ENCODE measurements at regions not wholly inside any gene's neighbourhood (a gene's known extent, or its start where the extent isn't known, plus 50 kb on each side); places are given as distances from the start of the nearest gene placed in this dataset.

- WGBS, 2 donors: 42 to 53% methylated on average over 1 of the region's 1 CpG
Observed at GRCh38 chr9:1748407-1748806, 266.7 kb upstream of the SMARCA2 start.

GRCh38 chr9:1757186-1757585 is 258.0 kb upstream of the SMARCA2 start:
- Histone ChIP-seq H3K27me3 (no peaks in the 10 kb centered on the region), H3K4me1 (no peaks in the 10 kb centered on the region), H3K27ac (no peak overlapping the region), H3K36me3 (no peaks in the 10 kb centered on the region), H3K4me3 (no peak overlapping the region), H3K9me3 (no peaks in the 10 kb centered on the region)
- TF ChIP-seq EP300 (IDR thresholded peaks at IDR 0.05) (no peak), POLR2AphosphoS5 (IDR thresholded peaks at IDR 0.05) (no peak), CTCF (IDR thresholded peaks at IDR 0.05) (no peak), POLR2A (IDR thresholded peaks at IDR 0.05) (no peak)
- DNase-seq: no peak
- 73 to 86% methylated on average over 5 of the region's 5 CpGs for WGBS, 2 donors
- no peak for ATAC-seq (ENCODE audit: low FRiP score in 2 of 2)

More at GRCh38 chr9:1748407-1748806, 266.7 kb upstream of the SMARCA2 start:
- ATAC-seq (ENCODE audit: low FRiP score in 2 of 2): no peak
- Histone ChIP-seq H3K27me3 (no peaks in the 10 kb centered on the region), H3K4me3 (no peak overlapping the region), H3K9me3 (no peaks in the 10 kb centered on the region), H3K27ac (no peak overlapping the region), H3K4me1 (no peaks in the 10 kb centered on the region), H3K36me3 (no peaks in the 10 kb centered on the region)
- TF ChIP-seq EP300 (IDR thresholded peaks at IDR 0.05): no peak
- TF ChIP-seq CTCF (IDR thresholded peaks at IDR 0.05): no peak
- TF ChIP-seq POLR2AphosphoS5 (IDR thresholded peaks at IDR 0.05): no peak
- no peak for TF ChIP-seq POLR2A (IDR thresholded peaks at IDR 0.05)
- DNase-seq: no peak

GRCh38 chr9:1759009-1759408 is 256.1 kb upstream of the SMARCA2 start:
- no peak overlapping the region for H3K27ac ChIP-seq
- DNase-seq (no peak), ATAC-seq (ENCODE audit: low FRiP score in 2 of 2) (no peak)
- H3K4me1 ChIP-seq: no peaks in the 10 kb centered on the region
- H3K36me3 ChIP-seq: no peaks in the 10 kb centered on the region
- no peak for TF ChIP-seq POLR2A (IDR thresholded peaks at IDR 0.05)
- H3K4me3 ChIP-seq: no peak overlapping the region
- H3K9me3 ChIP-seq: no peaks in the 10 kb centered on the region
- no peaks in the 10 kb centered on the region for H3K27me3 ChIP-seq
- WGBS, 2 donors: 73 to 75% methylated on average over 2 of the region's 2 CpGs

GRCh38 chr9:1759771-1760300 is 255.3 kb upstream of the SMARCA2 start:
- Histone ChIP-seq H3K27ac (no peak overlapping the region), H3K4me3 (no peak overlapping the region), H3K9me3 (no peaks in the 10 kb centered on the region), H3K36me3 (no peaks in the 10 kb centered on the region), H3K4me1 (no peaks in the 10 kb centered on the region), H3K27me3 (no peaks in the 10 kb centered on the region)
- no peak for ATAC-seq (ENCODE audit: low FRiP score in 2 of 2)
- DNase-seq: no peak
- 71 to 74% methylated on average over 5 of the region's 5 CpGs for WGBS, 2 donors
- TF ChIP-seq CTCF (IDR thresholded peaks at IDR 0.05) (no peak), POLR2A (IDR thresholded peaks at IDR 0.05) (no peak), EP300 (IDR thresholded peaks at IDR 0.05) (no peak), POLR2AphosphoS5 (IDR thresholded peaks at IDR 0.05) (no peak)

- WGBS, 2 donors: 68 to 79% methylated on average over 4 of the region's 4 CpGs
- Histone ChIP-seq H3K36me3 (no peaks in the 10 kb centered on the region), H3K27me3 (no peaks in the 10 kb centered on the region), H3K27ac (no peak overlapping the region), H3K4me3 (no peak overlapping the region), H3K9me3 (no peaks in the 10 kb centered on the region), H3K4me1 (no peaks in the 10 kb centered on the region)
- TF ChIP-seq CTCF (IDR thresholded peaks at IDR 0.05) (no peak), POLR2A (IDR thresholded peaks at IDR 0.05) (no peak), POLR2AphosphoS5 (IDR thresholded peaks at IDR 0.05) (no peak), EP300 (IDR thresholded peaks at IDR 0.05) (no peak)
- ATAC-seq (ENCODE audit: low FRiP score in 2 of 2) (no peak), DNase-seq (no peak)
Observed at GRCh38 chr9:1761807-1762206, 253.3 kb upstream of the SMARCA2 start.
